ENCODE measurements at regions not wholly inside any gene's neighbourhood (a gene's known extent, or its start where the extent isn't known, plus 50 kb on each side); places are given as distances from the start of the nearest gene placed in this dataset.
A peak's percentile ranks its signal among the peaks of the same experiment; 100 is the strongest.

- WGBS (ENCODE audit: extremely low coverage, insufficient coverage, low lambda C conversion rate) = no CpG with 5 or more reads among the region's 1 CpG
- H4K5ac ChIP-seq (ENCODE audit: low read length) = no peak overlapping the region
- H2AK5ac ChIP-seq (ENCODE audit: low read length) = no peak overlapping the region
- H3K4ac ChIP-seq (ENCODE audit: low read depth, low read length) = no peak overlapping the region
- H2BK120ac ChIP-seq (ENCODE audit: low read depth, low read length) = no peak overlapping the region
- no peak overlapping the region for H3K9ac ChIP-seq (ENCODE audit: low read length)
- no peak overlapping the region for H3K18ac ChIP-seq (ENCODE audit: low read length)
- H3K23ac ChIP-seq (ENCODE audit: low read length) = no peak overlapping the region
- H3K27me3 ChIP-seq (ENCODE audit: insufficient read depth, low read length, poor library complexity) = no peaks in the 10 kb centered on the region
- H2BK15ac ChIP-seq (replicated peaks; ENCODE audit: low read depth) = no peak overlapping the region
- no peak overlapping the region for H2BK5ac ChIP-seq (ENCODE audit: low read length)
- H3K4me3 ChIP-seq (ENCODE audit: low read length) = no peak overlapping the region
- no peaks in the 10 kb centered on the region for H3K36me3 ChIP-seq (ENCODE audit: control insufficient read depth, insufficient read depth, low read length)
- H3K4me1 ChIP-seq (ENCODE audit: control insufficient read depth, low read depth, low read length) = no peaks in the 10 kb centered on the region
- DNase-seq = no peak
- H3K4me2 ChIP-seq (ENCODE audit: low read length) = no peak overlapping the region
- no peaks in the 10 kb centered on the region for H3K79me1 ChIP-seq (ENCODE audit: low read length)
- no peak overlapping the region for H3K56ac ChIP-seq (ENCODE audit: low read length)
- H3K27ac ChIP-seq (ENCODE audit: low read depth, low read length) = no peak overlapping the region
- no peaks in the 10 kb centered on the region for H3K79me2 ChIP-seq (ENCODE audit: control insufficient read depth, insufficient read depth, low read length)
- no peak overlapping the region for H4K8ac ChIP-seq (ENCODE audit: low read depth, low read length)
Measured at GRCh38 chr1:89465201-89465600, 59.4 kb upstream of the LRRC8B start.

- no peaks in the 10 kb centered on the region for H3K79me2 ChIP-seq (ENCODE audit: control insufficient read depth, insufficient read depth, low read length)
- H3K4me2 ChIP-seq (ENCODE audit: low read length) = no peak overlapping the region
- no peaks in the 10 kb centered on the region for H3K36me3 ChIP-seq (ENCODE audit: control insufficient read depth, insufficient read depth, low read length)
- no peak overlapping the region for H3K9ac ChIP-seq (ENCODE audit: low read length)
- H3K18ac ChIP-seq (ENCODE audit: low read length) = no peak overlapping the region
- no peak overlapping the region for H3K4ac ChIP-seq (ENCODE audit: low read depth, low read length)
- no peak overlapping the region for H4K5ac ChIP-seq (ENCODE audit: low read length)
- no peaks in the 10 kb centered on the region for H3K79me1 ChIP-seq (ENCODE audit: low read length)
- no peak overlapping the region for H2AK5ac ChIP-seq (ENCODE audit: low read length)
- DNase-seq = no peak
- H2BK120ac ChIP-seq (ENCODE audit: low read depth, low read length) = no peak overlapping the region
- H2BK15ac ChIP-seq (replicated peaks; ENCODE audit: low read depth) = no peak overlapping the region
- WGBS (ENCODE audit: extremely low coverage, insufficient coverage, low lambda C conversion rate) = no CpG with 5 or more reads among the region's 6 CpGs
- no peaks in the 10 kb centered on the region for H3K4me1 ChIP-seq (ENCODE audit: control insufficient read depth, low read depth, low read length)
- no peak overlapping the region for H3K23ac ChIP-seq (ENCODE audit: low read length)
- no peak overlapping the region for H4K8ac ChIP-seq (ENCODE audit: low read depth, low read length)
- H2BK5ac ChIP-seq (ENCODE audit: low read length) = no peak overlapping the region
- no peaks in the 10 kb centered on the region for H3K27me3 ChIP-seq (ENCODE audit: insufficient read depth, low read length, poor library complexity)
- no peak overlapping the region for H3K27ac ChIP-seq (ENCODE audit: low read depth, low read length)
- H3K4me3 ChIP-seq (ENCODE audit: low read length) = no peak overlapping the region
- H3K56ac ChIP-seq (ENCODE audit: low read length) = no peak overlapping the region
Measured at GRCh38 chr1:89466307-89466930, 58.2 kb upstream of the LRRC8B start.

- Histone ChIP-seq H3K27ac (ENCODE audit: low read depth, low read length) (no peak overlapping the region), H3K79me1 (ENCODE audit: low read length) (no peaks in the 10 kb centered on the region), H2BK120ac (ENCODE audit: low read depth, low read length) (no peak overlapping the region), H3K79me2 (ENCODE audit: control insufficient read depth, insufficient read depth, low read length) (no peaks in the 10 kb centered on the region), H3K18ac (ENCODE audit: low read length) (no peak overlapping the region), H3K36me3 (ENCODE audit: control insufficient read depth, insufficient read depth, low read length) (no peaks in the 10 kb centered on the region), H2BK5ac (ENCODE audit: low read length) (no peak overlapping the region), H4K8ac (ENCODE audit: low read depth, low read length) (no peak overlapping the region), H3K4me3 (ENCODE audit: low read length) (no peak overlapping the region), H3K4ac (ENCODE audit: low read depth, low read length) (no peak overlapping the region), H3K56ac (ENCODE audit: low read length) (no peak overlapping the region), H2BK15ac (replicated peaks; ENCODE audit: low read depth) (no peak overlapping the region), H3K23ac (ENCODE audit: low read length) (no peak overlapping the region), H3K4me1 (ENCODE audit: control insufficient read depth, low read depth, low read length) (no peaks in the 10 kb centered on the region), H2AK5ac (ENCODE audit: low read length) (no peak overlapping the region), H3K27me3 (ENCODE audit: insufficient read depth, low read length, poor library complexity) (no peaks in the 10 kb centered on the region), H4K5ac (ENCODE audit: low read length) (no peak overlapping the region), H3K9ac (ENCODE audit: low read length) (no peak overlapping the region), H3K4me2 (ENCODE audit: low read length) (no peak overlapping the region)
- WGBS (ENCODE audit: extremely low coverage, insufficient coverage, low lambda C conversion rate) = no CpG with 5 or more reads among the region's 1 CpG
- no peak for DNase-seq
Measured at GRCh38 chr1:89472253-89472652, 52.4 kb upstream of the LRRC8B start.

- Histone ChIP-seq H3K4me3 (ENCODE audit: low read length) (no peak overlapping the region), H3K4me2 (ENCODE audit: low read length) (no peak overlapping the region), H3K27ac (ENCODE audit: low read depth, low read length) (no peak overlapping the region), H3K79me1 (ENCODE audit: low read length) (no peaks in the 10 kb centered on the region), H3K27me3 (ENCODE audit: insufficient read depth, low read length, poor library complexity) (no peaks in the 10 kb centered on the region), H3K4me1 (ENCODE audit: control insufficient read depth, low read depth, low read length) (no peaks in the 10 kb centered on the region), H2AK5ac (ENCODE audit: low read length) (no peak overlapping the region), H4K5ac (ENCODE audit: low read length) (no peak overlapping the region), H3K23ac (ENCODE audit: low read length) (no peak overlapping the region), H3K9ac (ENCODE audit: low read length) (no peak overlapping the region), H3K56ac (ENCODE audit: low read length) (no peak overlapping the region), H3K79me2 (ENCODE audit: control insufficient read depth, insufficient read depth, low read length) (no peaks in the 10 kb centered on the region), H4K8ac (ENCODE audit: low read depth, low read length) (no peak overlapping the region), H2BK5ac (ENCODE audit: low read length) (no peak overlapping the region), H3K18ac (ENCODE audit: low read length) (no peak overlapping the region), H3K36me3 (ENCODE audit: control insufficient read depth, insufficient read depth, low read length) (no peaks in the 10 kb centered on the region), H3K4ac (ENCODE audit: low read depth, low read length) (no peak overlapping the region), H2BK120ac (ENCODE audit: low read depth, low read length) (no peak overlapping the region), H2BK15ac (replicated peaks; ENCODE audit: low read depth) (no peak overlapping the region)
- DNase-seq = peak; percentile 10
- no CpG with 5 or more reads among the region's 3 CpGs for WGBS (ENCODE audit: extremely low coverage, insufficient coverage, low lambda C conversion rate)
Measured at GRCh38 chr1:89472886-89473417, 51.7 kb upstream of the LRRC8B start.
